Stimulated activated CD4-positive, alpha-beta T cell treated with anti-CD3 and anti-CD28 coated beads, TNF-alpha, amount 100 ng/mL, for 1 hour (primary cell): ENCODE measurements at regions not wholly inside any gene's neighbourhood (a gene's known extent, or its start where the extent isn't known, plus 50 kb on each side); places are given as distances from the start of the nearest gene placed in this dataset.

ENCODE experiments used
- DNase-seq, 3 donors: peaks; one replicate each; pipeline ENCODE4 v3.0.0-alpha.2; 2020; ENCODE audit warnings: low read depth in 3 of 3, low spot score in 1 of 3

GRCh38 chr5:152337484-152337883 is 67.6 kb downstream of the NMUR2 start:
- DNase-seq, result no peak

GRCh38 chr5:152335461-152335860 is 69.6 kb downstream of the NMUR2 start:
- DNase-seq, result no peak

GRCh38 chr5:152332716-152333460 is 72.2 kb downstream of the NMUR2 start:
- DNase-seq, result no peak

- no peak for DNase-seq
These were observed 73.4 kb downstream of the NMUR2 start for GRCh38 chr5:152331718-152332117.

GRCh38 chr5:152331006-152331405 is 74.1 kb downstream of the NMUR2 start:
- no peak for DNase-seq

GRCh38 chr5:152329761-152330283 is 75.3 kb downstream of the NMUR2 start:
- DNase-seq, result no peak

GRCh38 chr5:152329207-152329606 is 75.9 kb downstream of the NMUR2 start:
- DNase-seq, result no peak

- no peak for DNase-seq
These were observed 89.1 kb downstream of the NMUR2 start for GRCh38 chr5:152315942-152316341.

GRCh38 chr5:152314196-152314829 is 90.8 kb downstream of the NMUR2 start:
- no peak for DNase-seq

GRCh38 chr5:152309926-152310450 is 95.1 kb downstream of the NMUR2 start:
- no peak for DNase-seq

- no peak for DNase-seq
These were observed 98.7 kb downstream of the NMUR2 start for GRCh38 chr5:152306386-152306785.

GRCh38 chr5:152305525-152305924 is 99.6 kb downstream of the NMUR2 start:
- no peak for DNase-seq

- DNase-seq, result no peak
These were observed 101.2 kb downstream of the NMUR2 start for GRCh38 chr5:152303841-152304240.

- DNase-seq, result no peak
These were observed 107.2 kb downstream of the NMUR2 start for GRCh38 chr5:152297866-152298265.

- no peak for DNase-seq
These were observed 111.9 kb downstream of the NMUR2 start for GRCh38 chr5:152293189-152293588.

- DNase-seq, result no peak
These were observed 114.9 kb downstream of the NMUR2 start for GRCh38 chr5:152290181-152290580.

GRCh38 chr5:152288917-152289595 is 116.0 kb downstream of the NMUR2 start:
- no peak for DNase-seq

- DNase-seq, result no peak
These were observed 116.6 kb downstream of the NMUR2 start for GRCh38 chr5:152288499-152288898.

- no peak for DNase-seq
These were observed 119.3 kb downstream of the NMUR2 start for GRCh38 chr5:152285764-152286163.

- no peak for DNase-seq
These were observed 122.7 kb downstream of the NMUR2 start for GRCh38 chr5:152282331-152282730.

GRCh38 chr5:152277936-152278335 is 127.1 kb downstream of the NMUR2 start:
- no peak for DNase-seq

- no peak for DNase-seq
These were observed 130.9 kb downstream of the NMUR2 start for GRCh38 chr5:152274224-152274623.
